Gastrocnemius medialis (tissue), 4 donors: ENCODE measurements at regions not wholly inside any gene's neighbourhood (a gene's known extent, or its start where the extent isn't known, plus 50 kb on each side); places are given as distances from the start of the nearest gene placed in this dataset.

Experiments
- CTCF ChIP-seq, 5 experiments: fragments of 450-650 bp in 3 of 5; fragments of 200-600 bp in 2 of 5; sonication (generic) in 2 of 5; IDR thresholded peaks in 4 of 5; conservative IDR thresholded peaks in 1 of 5; 1 replicate in 4 of 5; 2 replicates in 1 of 5; pipeline ENCODE4 v1.5.1; 2016 to 2019; ENCODE audit warnings: antibody characterized with exemption in 5 of 5, mild to moderate bottlenecking in 3 of 5, moderate library complexity in 3 of 5
- POLR2A ChIP-seq, 2 donors: fragments of 450-650 bp; IDR thresholded peaks; one replicate each; pipeline ENCODE4 v1.6.1; 2017; ENCODE audit warnings: antibody characterized with exemption in 2 of 2, mild to moderate bottlenecking in 2 of 2, moderate library complexity in 2 of 2

- no peak for TF ChIP-seq CTCF (IDR thresholded peaks at IDR 0.05 in 4 of 5, conservative IDR thresholded peaks at IDR 0.05 in 1 of 5)
- no peak for TF ChIP-seq POLR2A (IDR thresholded peaks at IDR 0.05)
These were observed 1344.4 kb upstream of the CELF4 start for GRCh38 chr18:38909972-38910371.
